NOMO-1 treated with DMSO at 0.1 percent for 48 hours (cell line): ENCODE measurements at regions not wholly inside any gene's neighbourhood (a gene's known extent, or its start where the extent isn't known, plus 50 kb on each side); places are given as distances from the start of the nearest gene placed in this dataset.
"Not testable (repeated sequence)": the region's sequence is repeated elsewhere in the genome, so short reads cannot be mapped to it uniquely, and the experiment has no call there.

Source experiments
- DNase-seq: peaks from one replicate; lab custom pipeline; 2025; ENCODE audit not compliant: unreplicated experiment; lab: John Stamatoyannopoulos, UW

DNA sequence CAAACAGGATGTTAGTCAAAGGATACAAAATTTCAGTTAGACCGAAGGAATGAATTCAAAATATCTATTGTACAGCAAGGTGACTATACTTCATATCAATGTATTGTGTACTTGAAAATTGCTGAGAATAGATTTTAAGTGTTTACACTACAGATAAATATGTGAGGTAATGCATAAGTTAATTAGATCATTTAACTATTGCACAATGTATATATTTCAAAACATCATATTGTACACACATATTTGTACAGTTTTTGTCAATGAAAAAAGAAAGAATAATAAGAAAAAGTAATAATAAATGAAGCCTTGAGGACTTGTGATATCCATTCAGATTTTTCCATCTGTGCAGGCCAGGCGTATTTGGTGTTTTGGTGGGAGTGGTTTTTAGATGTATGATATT lies 367.4 kb upstream of the SNX7 start:
- DNase-seq: no peak

DNA sequence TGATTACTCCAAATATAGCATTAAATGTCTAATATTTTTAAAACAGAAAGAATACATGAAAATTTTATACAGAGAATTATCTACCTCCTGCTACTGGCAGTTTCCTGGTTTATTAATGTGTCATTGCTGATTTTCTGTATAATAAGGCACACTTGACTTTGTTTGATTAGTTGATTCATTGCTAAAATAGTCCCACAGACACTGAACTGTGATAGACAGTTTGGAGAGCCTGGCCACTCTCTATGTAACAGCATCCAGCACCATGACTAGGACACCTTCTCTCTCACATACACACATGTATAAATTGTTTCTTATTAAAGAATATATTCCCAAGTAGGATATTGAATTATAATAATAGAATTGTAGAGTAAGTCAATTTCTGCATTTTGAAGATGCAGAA lies 368.5 kb upstream of the SNX7 start:
- no peak for DNase-seq

DNA sequence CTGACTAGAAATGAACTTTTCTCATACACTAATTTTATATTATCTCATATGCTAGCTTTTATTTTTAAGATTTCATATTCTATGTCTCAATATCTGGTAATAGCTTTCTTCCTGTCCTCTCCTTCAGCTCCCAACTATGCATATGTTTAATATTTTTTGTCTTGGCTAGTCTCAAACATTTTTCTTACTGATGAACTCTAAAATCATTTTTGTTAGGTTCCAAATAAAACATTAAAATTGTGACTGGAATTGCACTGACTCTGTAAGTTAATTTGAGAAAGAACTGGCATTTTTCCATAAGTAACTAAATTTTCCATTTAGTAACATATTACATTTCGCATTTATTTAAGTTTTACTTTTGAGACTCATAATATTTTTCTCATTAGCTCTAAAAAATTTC lies 368.5 kb upstream of the DPYD start:
- no peak for DNase-seq

DNA sequence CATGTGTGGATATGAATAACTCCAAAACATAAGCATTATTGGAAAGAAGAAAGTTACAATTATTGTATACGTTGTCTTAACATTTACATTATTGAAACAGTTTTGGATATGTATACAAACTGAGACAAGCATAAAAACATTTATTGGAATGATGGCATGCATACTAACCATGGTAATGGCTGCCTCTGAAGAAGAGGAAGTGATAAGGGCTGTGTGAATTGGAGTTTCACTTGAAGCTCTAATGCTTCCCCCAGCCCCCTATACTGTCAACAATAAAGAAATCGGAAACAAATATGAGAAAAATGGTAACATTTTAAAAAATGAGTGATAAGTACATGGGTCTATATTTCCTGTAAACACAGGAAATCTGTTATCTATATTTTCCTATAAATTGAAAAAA lies 367.7 kb upstream of the DPYD start:
- peak; percentile 25 for DNase-seq

DNA sequence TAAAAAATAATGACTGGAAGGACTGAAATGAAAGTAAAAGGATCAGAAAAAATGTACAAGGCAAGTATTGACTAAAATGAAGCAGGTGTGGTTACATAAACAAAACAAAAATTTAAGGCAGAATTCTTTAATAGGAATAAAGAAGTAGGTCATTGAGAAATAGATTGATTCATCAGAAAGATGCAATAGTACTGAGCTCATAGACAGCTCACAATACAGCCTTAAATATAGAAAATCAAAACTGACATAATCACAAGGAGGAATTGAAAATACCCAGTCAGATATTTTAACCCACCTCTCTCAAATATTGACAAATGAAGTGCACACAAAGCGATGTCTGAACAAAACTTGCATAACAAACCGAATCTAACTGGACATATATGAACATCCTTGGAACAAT lies 366.8 kb upstream of the DPYD start:
- no peak for DNase-seq

DNA sequence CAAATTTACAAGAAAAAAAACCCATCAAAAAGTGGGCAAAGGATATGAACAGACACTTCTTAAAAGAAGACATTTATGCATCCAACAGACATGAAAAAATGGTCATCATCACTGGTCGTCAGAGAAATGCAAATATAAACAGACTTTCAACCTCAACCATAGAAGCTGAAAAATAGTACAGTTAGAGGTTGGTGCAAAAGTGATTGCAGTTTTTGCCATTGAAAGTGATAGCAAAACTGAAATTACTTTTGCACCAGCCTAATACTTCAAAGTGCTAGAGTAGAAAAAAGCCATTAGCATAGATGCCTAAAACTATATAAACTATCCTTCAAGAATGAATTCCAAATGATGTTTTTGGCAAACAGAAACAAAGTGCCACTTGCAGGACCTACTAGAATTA lies 365.8 kb upstream of the DPYD start:
- no peak for DNase-seq

DNA sequence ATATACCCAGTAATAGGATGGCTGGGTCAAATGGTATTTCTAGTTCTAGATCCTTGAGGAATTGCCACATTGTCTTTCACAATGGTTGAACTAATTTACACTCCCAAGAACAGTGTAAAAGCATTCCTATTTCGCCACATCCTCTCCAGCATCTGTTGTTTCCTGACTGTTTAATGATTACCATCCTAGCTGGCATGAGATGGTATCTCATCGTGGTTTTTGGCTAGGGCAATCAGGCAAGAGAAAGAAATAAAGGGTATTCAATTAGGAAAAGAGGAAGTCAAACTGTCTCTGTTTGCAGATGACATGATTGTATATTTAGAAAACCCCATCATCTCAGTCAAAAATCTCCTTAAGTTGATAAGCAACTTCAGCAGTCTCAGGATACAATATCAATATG lies 364.5 kb upstream of the DPYD start:
- not testable (repeated sequence) for DNase-seq

DNA sequence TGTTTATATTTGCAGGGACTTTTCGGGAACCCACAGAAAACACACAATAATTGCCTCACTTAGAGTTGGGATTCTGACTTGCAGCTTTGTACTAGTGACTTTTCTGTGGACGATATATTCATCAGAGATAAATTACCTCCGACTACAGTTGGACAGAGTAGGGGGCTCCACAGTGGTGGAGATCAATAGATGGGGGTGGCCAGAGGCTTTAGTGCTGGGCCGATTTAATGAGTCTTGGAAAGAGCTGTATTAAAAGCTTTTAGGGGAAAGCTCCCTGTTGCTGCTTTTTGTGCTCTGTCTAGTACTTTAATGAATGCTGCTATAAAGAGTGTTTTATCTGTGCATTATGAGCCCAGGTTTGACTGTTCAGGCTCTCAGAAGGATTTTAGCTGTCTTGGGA lies 359.2 kb upstream of the DPYD start:
- no peak for DNase-seq

DNA sequence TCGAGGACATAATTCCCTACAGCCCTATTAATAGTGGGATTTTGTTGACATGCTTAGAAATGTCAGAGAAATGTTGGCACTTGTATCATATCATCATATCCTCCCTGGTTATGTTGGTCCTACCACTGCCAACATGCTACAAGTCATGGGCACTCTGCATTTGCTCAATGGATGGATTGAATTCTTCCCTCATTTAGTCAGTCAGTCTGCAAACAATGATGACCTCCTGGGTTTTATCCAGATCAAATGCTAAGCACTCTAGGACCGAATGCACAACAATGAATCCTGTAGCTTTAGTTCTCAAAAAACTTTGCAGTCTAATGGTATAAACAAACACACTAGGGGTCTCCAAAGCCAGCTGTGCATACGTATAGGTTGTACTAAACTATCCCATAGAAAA lies 357.2 kb upstream of the DPYD start:
- DNase-seq: no peak

DNA sequence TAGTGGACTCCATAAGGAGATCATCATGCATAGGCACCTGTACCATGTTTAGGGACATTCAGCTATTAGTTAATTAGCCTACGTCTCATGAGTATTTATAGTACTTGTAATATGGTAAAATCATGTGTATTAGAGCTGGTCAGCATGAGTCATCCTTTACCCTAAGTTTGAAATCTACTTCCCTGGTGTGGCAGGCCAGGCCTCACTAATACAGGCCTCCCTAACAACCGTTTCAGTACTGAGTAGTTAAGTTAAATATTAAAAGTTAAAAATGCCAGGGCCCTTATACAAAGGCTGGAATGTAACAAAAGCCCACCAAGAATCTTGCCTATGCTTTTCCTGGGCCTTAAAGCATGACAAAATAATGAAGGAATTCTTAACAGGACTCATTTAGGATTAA lies 356.3 kb upstream of the DPYD start:
- no peak for DNase-seq

DNA sequence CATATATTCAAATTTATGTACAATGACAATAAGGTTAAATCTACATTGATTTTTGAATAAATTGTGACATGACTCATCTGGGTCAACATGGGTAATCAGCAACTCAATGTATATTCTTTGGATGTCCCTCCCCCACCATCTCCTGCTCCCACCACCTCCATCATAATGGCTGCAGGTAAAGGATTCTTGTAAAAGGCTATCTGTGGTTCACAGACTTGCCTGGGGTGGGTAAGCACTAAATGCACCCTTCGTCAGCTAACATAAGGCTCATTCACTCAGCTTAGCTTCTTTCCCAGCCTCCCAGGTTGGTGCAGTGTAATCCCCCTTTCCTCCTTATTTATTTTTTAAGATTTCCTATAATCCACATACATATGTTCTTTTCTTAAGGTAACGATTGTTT lies 355.7 kb upstream of the DPYD start:
- DNase-seq: no peak

DNA sequence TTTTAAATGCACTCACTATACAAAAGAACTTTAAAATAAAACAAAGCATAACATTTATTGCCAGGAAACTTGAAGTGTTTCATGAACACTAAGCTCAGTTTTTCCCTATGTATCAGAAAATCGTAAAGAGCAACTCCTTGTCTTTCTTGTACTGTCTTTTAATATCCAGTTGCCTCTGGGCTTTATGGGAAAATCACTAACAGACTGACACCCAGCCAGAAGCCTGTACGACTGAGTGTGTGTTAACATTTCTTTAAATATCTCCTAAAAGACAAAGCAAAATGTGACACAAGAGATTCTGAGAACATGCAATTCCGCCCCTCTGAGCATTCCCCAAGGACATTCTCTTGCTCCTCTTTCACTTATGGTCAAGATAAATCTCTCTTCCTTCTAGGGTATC lies 347.5 kb upstream of the DPYD start:
- DNase-seq: no peak

DNA sequence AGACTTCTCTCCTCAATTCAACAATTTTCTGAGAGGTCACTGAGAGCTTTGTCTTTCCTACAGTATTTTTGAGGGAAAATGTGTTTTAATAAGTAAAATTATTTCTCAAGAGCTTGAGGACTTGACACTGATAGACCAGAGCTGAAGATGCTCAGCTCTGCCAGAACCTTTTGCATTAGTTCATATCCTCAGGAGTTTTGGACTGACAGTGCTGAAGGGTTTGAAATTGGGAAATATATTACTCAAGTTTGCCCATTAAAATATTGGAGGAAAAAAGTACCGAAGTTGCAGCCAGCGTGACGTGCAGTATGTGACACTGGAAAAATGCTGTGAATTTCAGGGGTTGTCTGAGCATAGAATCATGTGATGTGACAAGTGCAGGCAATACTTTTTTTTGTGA lies 346.6 kb upstream of the DPYD start:
- DNase-seq: no peak

DNA sequence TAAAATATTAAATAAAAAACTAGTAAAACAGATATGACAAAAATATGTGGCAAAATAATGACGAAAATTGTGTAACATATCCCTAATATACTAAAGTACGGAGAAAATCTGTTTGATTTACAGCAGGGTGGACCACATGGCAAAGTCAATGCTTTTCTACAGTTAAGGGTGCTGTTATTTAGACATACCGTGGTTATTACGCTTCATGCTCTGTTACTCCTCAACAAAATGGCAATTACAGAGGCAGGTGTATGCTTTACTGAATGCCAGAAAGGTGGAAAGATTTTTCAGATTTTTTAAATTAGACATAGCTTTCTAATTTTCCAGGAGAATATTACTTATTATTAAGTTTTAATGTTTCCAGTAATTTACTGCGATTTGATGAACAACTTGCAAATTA lies 343.9 kb upstream of the DPYD start:
- DNase-seq: no peak

DNA sequence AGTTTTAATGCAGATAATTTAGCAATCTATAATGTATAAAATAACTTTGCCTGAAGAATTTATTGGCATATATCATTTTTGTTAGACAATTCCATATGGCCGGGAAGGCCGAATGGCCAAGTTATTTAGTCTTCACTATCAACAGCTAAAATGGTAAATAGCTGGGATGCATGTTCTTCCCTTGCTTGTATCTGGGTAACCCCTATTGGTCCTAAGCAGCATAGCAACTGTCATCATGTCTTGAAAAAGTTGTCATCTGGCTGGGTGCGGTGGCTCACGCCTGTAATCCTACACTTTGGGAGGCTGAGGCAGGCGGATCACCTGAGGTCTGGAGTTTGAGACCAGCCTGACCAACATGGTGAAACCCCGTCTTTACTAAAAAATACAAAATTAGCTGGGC lies 340.0 kb upstream of the DPYD start:
- DNase-seq: no peak

DNA sequence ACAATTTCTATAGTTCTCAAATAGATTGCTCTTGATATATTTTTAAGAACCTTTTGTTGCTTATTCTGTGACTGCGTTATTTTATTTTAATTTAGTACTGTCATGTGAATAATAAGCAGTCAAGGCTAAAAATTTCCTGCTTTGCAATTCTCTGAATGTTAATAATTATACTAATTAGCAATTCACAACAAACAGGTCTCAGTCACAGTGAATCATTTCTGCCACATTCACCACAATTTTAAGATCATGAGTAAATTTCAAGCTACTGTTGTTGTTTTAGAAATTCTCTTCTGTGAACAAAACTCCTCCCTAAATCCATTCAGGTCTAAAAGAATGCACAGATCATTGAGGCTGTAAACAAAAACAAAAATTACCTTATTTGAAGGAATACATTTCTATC lies 339.6 kb upstream of the DPYD start:
- no peak for DNase-seq

DNA sequence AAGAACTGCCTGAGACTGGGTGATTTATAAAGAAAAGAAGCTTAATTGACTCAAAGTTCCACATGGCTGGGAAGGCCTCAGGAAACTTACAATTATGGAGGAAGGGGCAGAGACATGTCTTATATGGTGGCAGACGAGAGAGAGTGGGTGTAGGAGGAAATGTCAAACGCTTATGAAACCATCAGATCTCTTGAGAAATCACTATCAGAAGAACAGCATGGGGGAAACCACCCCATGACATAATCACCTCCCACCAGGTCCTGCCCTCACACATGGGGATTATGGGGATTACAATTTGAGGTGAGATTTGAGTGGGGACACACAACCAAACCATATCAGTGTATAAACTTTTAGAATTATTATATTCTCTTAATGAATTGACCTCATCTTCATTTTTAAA lies 335.9 kb upstream of the DPYD start:
- no peak for DNase-seq

DNA sequence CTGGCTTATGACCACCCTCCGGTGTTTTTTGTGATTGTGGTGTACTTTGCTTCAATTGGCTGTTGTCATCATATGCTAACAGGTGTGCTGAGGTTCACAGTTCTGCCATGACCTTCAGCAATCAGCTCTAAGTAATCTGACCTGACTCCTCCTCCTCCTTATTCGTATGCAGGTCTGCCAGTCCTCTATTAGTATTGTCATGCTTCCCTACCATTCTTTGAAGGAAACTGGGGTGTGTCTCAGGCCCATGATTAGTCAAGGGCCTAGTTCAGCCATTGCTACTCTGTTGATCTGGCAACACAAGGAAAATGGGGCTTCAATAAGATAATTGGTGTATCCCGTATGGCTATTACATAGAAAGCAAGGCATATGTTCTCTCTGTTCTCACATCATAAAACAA lies 332.3 kb upstream of the DPYD start:
- DNase-seq: no peak

DNA sequence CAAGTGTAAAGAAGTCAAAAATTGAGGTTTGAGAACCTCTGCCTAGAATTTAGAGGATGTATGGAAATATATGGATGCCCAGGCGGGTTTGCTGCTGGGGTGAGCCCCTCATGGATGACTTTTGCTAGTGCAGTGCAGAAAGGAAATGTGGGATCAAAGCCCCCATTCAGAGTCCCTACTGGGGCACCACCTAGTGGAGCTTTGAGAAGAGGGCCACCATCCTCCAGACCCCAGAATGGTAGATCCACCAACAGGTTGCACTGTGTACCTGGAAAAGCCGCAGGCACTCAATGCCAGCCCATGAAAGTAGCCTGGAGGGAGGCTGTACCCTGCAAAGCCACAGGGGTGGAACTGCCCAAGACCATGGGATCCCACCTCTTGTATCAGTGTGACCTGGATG lies 330.7 kb upstream of the DPYD start:
- DNase-seq: no peak

DNA sequence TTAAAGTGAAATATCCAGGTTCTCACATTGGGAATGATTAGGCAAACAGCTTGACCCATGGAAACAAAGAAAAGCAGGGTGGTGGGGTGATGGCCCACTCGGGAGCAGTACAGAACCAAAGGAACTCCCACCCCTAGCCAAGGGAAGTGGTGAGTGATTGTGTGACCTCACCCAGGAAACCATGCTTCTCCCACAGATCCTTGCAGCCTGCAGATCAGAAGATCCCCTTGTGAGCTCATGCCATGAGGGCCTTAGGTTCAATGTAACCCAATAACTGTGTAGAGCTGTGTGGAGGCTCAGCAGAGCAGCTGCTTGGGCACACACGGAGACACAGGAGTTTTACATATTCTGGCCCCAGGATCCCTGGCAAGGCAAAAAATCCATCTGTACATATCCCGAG lies 311.8 kb upstream of the DPYD start:
- no peak for DNase-seq

DNA sequence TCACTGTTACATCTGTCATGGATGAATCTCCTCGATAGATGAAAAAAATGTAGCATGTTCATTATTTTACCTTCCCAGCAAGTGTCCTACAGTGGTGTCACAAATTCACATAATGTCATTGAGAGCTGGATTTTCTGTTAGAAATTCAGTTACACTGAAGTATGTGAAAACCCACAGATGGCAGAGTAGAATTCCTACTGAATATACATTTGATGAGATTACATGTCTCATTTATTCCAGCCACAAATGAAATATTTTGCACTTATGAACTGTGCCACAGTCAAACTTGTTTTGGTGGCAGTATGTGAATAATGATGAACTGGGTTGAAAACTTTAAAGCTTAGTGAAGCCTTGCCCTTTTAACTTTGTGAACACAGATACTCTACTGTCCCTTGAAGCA lies 301.9 kb upstream of the DPYD start:
- DNase-seq: no peak

DNA sequence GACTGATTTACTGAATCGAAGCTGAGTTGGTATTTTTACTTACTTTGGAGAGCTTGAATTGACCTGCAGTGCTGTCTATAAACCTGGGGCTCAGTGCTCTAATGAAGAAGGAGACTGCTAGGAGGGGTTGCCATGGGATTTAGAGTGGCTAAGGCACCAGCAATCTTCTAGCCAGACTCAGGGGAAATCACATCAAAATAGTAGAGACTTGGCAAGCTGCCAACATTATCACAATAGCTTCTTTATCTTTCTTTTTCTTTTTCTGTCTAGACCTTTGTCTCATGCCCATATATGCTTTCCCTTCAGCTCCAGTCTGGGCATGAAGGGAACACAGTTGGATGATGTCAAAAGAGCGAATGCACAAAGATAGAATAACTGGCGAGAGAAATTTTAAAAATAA lies 301.1 kb upstream of the DPYD start:
- no peak for DNase-seq

DNA sequence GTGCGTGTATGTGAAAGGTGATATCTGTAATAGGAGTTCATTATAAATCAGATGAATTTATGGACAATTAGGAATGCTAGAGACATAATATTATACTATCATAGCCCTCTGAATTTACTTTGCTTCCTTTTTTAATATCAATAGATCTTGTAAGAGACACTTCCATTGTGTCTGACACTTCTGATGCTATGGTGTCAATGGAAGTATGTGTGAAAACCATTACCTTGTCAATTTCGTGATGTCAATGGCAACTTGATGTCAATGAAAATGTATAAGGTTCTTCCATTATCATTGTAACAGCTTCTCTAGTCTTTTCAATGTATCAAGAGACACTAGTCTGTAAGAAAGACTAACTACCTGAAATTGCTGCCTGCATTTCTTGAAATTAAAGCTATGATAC lies 296.8 kb upstream of the DPYD start:
- no peak for DNase-seq

DNA sequence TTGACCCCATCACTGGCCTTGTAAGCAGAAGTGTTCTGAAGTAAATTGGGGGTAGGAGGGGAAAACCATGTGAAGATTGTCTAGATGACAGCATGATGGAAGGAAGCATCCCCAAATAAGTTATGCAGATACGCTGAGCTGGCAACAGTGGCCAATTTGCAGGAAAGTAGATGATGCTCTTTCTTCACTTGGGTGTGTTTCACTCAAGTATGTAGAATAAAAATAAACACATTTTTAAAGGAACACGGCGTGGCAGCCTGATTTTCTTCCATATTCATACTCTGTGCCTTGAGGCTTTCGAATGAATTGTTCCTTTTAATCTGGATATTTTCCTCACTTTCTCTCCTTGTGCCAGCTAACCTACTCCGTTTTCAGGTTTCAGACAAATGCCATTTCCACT lies 295.5 kb upstream of the DPYD start:
- DNase-seq: no peak
